ENCODE measurements at regions not wholly inside any gene's neighbourhood (a gene's known extent, or its start where the extent isn't known, plus 50 kb on each side); places are given as distances from the start of the nearest gene placed in this dataset.

GRCh38 chr14:38959021-38959420 lies 144.0 kb downstream of the SEC23A start:
- TF ChIP-seq CTCF (conservative IDR thresholded peaks at IDR 0.05; ENCODE audit: low read length), result no peak
- TF ChIP-seq EZH2phosphoT487 (IDR thresholded peaks at IDR 0.05; ENCODE audit: borderline replicate concordance, low read depth, low read length), result no peak

Measured in OCI-LY7 (cell line).